ENCODE measurements at regions not wholly inside any gene's neighbourhood (a gene's known extent, or its start where the extent isn't known, plus 50 kb on each side); places are given as distances from the start of the nearest gene placed in this dataset.

- no peak for DNase-seq
These were observed 50.7 kb downstream of the ARHGAP35 start for GRCh38 chr19:46911456-46911855.

DNA sequence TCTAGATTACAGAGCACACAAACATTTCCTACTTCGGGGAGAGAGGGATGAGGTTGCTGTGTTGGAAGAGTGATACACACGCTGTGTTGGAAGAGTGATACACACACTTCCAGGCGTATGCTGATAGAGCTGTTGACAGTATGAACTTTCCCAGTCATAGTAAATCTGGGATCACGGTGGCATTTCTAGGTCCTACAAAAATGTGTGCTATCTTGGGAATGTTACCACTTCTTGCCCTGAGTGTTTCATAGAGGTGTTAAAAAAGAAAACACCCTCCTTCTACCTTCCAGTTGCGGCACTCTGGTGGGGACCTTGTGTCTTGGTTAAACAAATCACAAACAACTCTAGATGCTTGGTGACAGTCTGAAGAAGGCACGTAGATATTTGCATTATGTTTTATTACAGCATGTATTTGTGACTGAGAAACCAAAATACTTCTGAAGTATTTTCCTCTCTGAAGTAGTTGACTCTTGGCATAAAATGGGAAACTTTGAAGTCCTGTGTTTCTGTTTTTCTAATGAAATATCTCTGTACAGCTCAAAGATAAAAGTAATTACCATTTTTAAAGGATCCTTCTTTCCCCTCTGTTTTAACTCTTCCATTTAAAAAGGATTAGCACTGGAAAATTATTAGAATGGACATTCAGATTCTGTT, 52.5 kb downstream of the ARHGAP35 start:
- no peak for DNase-seq

DNA sequence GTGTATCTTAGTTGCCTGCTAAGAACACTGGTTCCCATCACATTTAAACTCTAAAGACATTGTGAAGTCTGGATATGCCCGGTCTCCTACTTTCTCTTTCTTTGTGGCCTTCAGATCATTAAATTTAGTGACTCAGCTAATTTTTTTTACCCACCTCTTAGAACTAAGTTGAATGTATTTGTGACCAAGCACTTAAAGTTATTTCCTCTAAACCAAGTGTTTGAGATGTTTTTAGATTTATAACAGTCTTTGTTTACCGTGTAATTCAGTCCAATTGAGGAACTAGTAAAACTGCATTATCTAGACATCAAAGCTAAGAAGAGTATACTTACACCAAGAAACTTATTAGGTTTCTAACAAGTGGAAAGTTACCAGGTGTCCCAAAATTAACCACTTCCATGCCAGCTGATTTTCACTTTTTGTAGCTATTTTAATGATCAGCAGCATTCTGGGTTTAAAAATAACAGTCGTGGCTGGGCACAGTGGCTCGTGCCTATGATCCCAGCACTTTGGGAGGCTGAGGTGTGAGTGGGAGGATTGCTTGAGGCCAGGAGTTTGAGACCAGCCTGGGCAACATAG, 53.1 kb downstream of the ARHGAP35 start:
- no peak for DNase-seq

GRCh38 chr19:46915386-46915785, 54.6 kb downstream of the ARHGAP35 start:
- no peak for DNase-seq

DNA sequence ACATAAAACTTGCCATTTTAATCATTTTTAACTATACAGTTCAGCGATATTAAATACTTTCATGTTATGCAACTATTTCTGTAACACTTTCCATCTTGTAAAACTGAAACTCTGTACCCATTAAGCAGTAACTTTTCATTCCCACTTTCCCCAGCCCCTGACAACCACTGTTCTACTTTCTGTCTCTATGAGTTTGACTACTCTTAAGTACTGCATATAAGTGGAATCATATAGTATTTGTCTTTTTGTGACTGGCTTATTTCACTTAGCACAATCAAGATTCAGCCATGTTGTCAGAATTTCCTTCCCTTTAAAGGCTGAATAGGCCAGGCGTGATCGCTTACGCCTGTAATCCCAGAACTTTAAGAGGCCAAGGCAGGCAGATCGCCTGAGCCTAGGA, 56.2 kb downstream of the ARHGAP35 start:
- DNase-seq: no peak

GRCh38 chr19:46919324-46919723, 58.5 kb downstream of the ARHGAP35 start:
- DNase-seq: no peak

DNA sequence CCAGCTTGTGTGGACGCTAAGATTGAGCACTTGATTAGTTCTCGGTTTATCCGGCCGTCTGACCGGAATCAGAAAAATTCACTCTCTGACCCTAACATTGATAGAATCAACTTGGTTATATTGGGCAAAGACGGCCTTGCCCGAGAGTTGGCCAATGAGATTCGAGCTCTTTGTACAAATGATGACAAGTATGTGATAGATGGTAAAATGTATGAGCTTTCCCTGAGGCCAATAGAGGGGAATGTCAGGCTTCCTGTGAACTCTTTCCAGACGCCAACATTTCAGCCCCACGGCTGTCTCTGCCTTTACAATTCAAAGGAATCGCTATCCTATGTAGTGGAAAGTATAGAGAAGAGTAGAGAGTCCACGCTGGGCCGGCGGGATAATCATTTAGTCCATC, 59.6 kb downstream of the ARHGAP35 start:
- no peak for DNase-seq

GRCh38 chr19:46921071-46921470, 60.3 kb downstream of the ARHGAP35 start:
- no peak for DNase-seq

GRCh38 chr19:46922465-46922864, 61.7 kb downstream of the ARHGAP35 start:
- peak in 3 of 56 donors; percentile 8 to 18 (median 15) for DNase-seq

- peak in 4 of 56 donors; percentile 24 to 41 (median 38) for DNase-seq
These were observed 64.2 kb downstream of the ARHGAP35 start for GRCh38 chr19:46924874-46925547.

DNA sequence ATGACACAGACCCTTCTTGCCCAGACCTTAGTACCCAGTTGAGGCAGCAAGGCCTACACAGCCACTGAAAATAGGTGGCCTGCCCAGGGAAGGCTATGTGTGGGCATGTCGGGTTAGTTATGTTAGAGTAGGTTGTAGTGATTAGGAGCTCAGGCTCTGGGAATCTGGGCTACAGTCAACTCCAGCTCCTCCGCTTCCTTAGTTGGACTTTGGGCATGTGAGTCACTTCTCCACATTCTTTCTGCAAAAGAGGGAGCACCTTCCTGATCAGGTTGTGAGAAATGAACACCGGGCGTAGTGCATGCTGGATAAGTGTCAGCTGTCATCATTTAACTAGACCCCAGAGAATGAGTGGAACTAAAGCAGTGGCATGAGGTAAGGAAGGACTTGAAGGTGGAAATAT, 64.8 kb downstream of the ARHGAP35 start:
- peak in 1 of 56 donors; percentile 19 for DNase-seq

- peak in 37 of 56 donors; percentile 11 to 90 (median 42) for DNase-seq
These were observed 65.6 kb downstream of the ARHGAP35 start for GRCh38 chr19:46926170-46927071.

- peak in 1 of 56 donors; percentile 31 for DNase-seq
These were observed 66.3 kb downstream of the ARHGAP35 start for GRCh38 chr19:46927106-46927505.

GRCh38 chr19:46927893-46928292, 67.1 kb downstream of the ARHGAP35 start:
- DNase-seq: no peak

DNA sequence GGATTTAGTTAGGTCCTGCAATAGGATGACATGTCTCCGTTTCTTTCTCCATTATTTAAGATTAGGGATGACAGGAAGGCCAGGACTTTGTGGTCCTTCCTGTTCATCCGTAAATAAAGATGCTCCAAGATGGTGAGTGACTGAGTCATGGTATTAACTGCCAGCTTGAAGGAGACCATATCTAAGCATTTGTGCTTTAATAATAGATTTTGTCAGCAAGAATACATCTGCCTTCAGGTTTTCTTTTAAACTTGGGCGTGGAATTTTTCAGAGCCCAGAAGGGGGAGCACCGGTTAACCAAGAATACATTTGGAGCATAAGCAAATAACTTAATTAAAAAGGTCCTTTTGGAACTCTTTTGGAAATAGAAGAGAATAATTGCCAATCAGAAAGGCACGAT, 68.2 kb downstream of the ARHGAP35 start:
- no peak for DNase-seq

- DNase-seq: peak in 23 of 56 donors; percentile 14 to 59 (median 28)
These were observed 70.4 kb downstream of the ARHGAP35 start for GRCh38 chr19:46931202-46931601.

- no peak for DNase-seq
These were observed 71.5 kb downstream of the ARHGAP35 start for GRCh38 chr19:46932346-46932745.

DNA sequence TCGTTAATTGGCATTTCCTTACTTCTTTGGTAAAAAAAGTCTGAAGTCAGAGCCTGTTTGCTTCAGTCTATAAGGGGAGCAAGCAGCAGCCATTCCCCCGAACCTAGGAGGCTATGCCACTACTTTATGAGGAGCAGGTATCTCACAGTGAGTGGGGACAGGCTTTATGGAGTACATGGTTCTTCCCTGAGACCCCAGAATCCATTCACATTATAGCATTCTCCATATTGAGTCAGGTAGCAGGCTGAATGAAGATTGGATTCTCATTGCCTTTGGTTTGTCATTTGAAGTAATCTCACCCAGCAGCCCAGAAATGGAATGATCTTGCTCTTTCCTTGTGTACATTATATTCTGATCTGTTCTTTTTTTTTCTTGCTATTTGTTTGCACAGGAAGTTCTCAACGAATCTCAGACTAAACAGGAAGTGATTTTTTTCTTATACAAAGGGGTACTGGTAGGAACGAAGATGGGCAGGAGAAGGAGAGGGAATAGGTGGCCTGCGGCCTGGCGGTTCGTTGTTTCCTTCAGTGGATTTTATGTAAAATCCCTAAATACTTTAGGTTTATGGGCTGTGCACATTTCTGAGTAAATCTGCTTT, 74.4 kb downstream of the ARHGAP35 start:
- no peak for DNase-seq

DNA sequence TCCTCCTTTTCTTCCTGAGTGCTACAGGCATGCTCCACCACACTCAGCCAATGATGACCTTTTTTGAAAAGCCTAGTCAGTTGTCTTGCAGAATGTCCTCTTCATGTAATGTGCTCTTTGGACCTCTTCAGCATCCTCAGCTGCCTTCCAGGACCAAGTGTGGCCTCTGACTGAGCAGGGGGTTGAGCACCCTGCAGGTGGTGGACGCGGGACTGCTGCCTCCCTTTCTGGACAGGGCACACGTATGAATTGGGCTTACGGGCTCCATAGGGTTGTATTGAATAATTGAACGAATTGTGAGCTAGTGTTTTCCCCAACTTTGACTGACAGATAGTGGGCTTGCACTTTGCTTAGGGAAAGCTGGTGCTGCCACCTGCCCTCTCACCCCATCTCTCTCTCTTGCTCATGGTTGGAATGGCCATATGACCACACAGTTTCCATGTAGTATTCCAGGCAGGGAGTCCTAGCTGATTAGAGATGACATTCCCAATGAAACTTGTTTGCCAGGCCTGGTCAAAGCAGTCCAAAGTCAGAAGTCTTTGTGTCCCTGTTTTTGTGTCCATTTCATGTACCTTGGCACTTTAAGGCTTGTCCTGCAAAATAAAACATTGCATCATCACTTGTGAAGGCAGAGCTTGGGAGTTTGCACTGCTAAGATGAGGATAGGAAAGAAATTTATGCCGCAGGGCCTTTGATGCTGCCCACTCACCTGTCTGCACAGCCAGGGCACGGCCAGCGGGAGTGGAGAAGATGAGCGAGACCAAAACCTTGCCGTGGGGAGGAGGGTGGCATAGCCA, 76.3 kb upstream of the NPAS1 start:
- DNase-seq: no peak

DNA sequence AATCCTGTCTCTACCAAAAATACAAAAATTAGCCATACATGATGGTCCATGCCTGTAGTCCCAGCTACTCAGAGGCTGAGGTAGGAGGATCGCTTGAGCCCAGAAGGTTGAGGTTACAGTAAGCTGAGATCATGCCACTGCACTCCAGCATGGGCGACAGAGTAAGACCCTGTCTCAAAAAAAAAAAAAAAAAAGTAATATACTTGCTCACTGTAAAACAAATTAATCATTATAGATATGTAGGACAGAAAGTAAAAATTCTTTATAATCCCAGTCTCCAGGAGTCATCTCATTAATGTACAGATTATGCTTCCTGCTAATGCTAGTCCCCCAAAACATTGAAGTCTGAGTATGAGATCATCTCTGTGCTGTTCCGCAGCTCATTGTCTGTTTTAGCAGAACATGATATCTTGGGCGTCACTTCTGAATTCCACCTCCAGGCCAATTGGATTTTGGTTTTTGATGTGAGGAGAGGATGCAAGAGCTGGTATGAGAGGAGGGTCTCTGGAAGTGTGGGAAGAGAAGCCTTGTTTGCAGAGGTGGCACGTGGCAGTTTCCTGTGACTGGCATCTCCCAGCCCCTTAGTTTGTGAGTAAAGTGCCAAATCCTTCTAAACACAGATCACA, 75.4 kb upstream of the NPAS1 start:
- peak in 1 of 56 donors; percentile 36 for DNase-seq
